ENCODE measurements at regions not wholly inside any gene's neighbourhood (a gene's known extent, or its start where the extent isn't known, plus 50 kb on each side); places are given as distances from the start of the nearest gene placed in this dataset.
A peak's percentile ranks its signal among the peaks of the same experiment; 100 is the strongest.

DNA sequence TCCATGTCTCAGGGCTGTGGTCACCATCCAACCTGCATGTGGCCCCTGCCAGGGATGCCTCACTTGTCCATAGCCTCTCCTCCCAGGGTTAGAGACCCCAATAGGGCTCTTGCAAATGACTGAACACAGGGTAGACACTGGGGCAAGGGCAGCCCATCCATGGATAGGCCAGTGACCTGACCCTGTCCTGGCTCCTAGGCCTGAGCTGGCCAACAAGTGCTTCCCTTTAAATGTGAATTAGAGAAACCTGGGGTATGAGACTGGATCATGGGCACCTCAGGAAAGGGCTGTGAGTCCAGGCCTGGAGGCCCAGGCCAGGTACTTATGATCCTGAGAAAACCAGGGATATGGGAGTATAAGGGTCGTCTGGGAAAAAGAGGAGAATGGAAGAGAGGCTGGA is 64.5 kb downstream of the COPS8 start:
- DNase-seq = no peak

DNA sequence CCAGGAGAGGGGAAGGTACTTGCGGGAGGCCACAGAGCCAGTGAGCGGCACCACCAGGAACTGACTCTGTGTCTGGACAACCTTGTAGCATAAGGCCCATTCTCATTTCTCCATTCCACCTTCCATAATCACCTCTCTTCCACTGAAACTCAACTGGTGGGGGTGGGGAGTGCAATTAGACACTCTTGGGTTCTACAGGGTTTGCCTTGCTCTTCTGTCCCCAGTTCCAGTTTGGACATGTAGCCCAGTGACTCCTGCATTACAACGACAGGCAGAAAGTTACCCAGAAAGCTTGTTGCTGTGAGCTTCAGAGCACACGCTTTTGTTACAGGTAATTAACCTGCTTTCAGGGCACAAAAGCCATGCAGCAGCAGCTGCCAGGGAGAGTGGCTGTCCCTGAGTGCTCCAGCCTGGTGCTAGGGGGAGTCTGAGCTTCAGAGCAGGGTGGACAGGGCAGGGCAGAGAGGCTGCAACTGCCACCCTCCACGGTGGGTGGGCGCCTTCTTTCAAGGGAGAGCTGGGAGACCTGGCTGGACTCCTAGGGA is 65.2 kb downstream of the COPS8 start:
- peak; percentile 77 for DNase-seq

DNA sequence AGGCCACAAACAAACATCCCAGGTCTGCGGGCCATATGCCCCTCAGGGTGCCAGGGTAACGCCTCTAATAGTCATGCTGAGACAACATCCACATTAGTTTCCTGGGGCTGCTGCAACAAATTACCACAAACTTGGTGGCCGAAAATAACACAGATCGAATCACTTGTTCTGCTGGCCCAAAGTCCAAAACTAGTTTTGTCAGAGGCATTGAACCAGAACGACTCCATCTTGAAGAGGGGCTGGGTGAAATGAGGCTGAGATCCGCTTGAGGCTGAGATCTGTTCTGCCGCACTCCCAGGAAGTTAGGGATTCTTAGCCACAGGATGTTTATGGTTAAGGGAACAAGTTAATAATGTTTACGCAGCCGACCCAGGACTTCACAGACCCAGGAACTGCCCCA is 66.7 kb downstream of the COPS8 start:
- DNase-seq = no peak

DNA sequence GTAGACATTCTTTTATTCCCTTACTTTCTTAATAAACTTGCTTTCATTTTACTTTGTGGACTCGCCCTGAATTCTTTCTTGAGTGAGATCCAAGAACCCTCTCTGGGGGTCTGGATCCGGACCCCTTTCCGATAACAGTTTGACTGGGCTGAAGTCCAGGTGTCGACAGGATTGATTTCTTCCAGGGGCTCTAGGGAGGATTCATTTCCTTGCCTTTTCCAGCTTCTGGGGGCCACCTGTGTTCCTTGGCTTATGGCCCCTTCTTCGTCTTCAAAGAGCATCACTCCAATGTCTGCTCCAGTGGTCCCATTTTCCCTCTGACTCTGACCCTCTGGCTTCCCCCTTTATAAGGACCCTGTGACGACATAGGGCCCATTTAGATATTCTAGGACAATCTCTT is 67.5 kb downstream of the COPS8 start:
- DNase-seq = no peak

DNA sequence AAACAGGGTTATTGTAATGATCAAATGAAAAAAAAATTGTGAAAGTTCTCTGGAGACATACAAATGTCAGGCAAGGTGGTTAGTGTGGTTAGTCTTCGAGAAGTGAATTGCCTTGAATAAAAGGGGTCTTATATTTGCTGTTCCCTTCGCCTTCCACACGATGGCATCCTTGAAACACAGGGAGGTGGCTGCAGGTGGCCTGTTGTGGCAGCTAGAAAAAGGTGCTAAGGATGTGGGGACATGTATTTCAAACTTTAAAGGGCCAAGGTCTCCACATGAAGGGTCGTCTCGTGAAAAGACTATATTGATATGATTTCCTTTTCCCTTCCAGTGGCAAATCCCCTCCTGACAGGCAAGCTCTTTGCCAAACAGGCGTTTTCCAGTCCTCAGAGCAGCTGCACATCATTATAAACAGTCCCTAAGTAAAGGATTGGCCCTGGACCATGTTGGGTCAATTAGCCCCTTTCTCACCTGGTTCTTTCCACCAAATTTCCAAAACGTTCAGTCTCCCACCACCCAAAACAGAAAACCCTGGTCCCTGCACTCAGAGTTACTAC is 68.5 kb downstream of the COPS8 start:
- DNase-seq = no peak

DNA sequence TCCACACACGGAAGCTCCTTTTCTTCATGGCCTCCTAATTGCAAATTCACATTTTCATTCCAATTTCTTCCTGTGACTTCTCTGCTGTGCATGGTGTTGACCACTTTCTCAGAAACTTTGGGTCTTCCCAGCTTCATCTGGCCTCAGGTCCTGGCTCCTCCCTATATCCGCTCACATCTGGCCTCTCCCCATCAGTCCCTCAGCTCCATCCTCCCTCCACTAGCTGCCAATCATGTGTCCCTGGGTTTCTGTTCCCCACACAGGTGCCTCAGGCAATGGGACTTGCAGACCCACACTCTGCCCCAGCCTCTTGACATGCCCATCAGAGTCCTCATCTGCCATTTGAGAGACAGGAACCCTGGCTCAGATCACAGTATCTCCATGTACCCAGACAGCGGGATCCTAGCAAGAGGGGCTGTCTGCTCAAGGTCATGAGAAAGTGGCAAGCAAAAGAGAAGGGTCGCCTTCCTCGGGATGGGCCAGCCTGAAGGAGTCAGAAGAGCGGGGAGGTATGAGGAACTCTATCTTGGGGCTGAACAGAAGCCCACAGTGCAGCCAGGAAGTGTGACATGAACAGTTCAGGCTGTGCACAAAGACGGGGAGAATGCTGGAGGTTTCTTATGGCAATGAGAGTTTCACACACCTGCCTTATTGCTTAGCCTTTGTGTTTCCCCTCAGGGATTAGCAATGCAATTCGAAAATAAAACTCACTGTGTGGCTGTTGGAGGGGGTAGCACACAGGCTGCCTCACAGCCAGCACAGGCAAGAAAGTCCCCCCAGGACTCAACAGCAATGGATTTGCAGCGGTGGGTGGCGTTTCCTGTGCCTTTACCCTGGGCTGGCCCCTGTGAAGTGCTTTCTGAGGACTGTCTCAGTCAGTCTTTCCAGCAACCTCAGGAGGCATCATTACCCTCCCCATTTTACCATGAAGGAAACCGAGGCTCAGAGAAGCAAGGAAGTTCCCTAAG is 69.5 kb downstream of the COPS8 start:
- DNase-seq = peak; percentile 51

DNA sequence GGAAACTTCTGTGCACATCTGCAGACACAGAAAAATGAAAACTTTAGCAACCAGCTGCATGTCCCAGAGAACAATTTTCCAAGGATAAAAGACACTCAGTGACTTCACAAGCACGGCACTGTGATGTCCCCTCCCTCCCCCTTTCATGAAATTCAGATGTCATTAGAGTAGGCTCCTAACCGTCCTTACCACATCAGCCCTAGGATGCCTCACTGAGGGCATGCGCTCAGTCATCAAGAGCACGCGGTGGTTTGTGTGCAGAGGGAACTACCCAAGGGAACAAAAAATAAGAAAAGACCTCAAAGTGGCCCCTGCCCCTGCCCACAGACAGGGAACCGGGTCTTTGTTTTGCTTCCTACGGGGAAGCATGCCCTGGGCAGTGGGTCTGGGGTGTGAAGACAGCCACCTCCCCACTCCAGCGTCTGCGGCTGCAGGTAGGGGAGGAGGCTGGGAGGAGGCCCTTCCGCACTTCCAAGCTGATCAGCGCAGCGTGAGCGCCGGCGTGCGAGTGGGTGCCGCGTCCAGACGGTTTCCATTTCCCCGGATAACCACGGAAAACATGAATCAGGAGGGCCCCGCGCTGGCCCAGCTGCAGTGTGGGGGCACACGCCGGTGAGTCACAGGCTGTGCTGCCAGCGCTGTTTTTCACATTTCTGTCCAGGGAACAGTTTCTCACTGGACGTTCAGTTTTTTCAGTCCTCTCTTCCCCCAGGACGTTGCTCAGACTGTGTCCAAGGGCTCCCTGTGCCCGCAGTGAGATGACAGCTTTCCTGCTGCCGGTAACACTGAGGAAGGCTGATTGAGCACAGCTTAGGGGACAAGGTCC is 70.6 kb downstream of the COPS8 start:
- no peak for DNase-seq

DNA sequence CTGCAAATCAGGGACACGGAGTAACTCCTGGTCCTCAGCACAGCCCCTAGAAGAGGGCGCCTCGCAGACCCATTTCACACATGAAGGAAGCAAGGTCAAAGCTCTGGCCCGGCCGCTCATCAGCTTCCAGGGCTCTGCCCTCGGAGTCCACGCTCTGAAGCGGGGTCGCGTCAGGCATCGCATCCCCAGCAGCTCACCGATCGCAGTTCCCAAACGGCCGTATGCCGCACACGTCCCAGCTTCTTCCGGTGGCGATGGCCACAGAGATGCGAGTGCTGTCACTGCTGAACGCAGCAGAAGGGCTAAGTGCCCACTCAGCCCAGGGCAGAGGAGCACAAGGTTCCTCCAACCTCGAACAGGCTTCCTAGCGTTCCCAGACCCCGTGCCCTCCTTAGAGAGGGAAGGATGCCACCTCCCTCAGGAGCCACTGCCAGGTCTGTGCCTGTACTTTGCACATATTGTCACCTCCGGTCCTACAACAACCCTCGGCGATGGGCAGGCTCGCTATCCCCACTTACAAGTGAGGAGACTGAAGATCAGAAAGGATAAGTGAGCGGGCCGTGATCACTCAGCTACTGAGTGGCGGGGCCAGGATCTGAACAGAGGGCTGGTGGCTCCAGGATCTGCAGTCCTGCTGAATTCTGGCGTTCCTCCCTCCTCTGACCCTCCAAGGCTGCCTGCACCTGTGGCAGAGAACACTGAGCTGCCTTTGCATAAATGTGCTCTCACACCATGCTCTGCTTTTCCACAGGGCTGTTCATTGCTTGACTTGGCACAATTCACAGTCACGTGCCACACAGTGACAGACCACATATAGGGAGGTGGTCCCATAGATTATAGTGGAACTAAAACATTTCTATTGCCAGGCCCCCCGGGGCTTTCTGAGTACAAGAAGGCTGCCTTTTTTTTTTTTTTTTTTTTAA is 71.4 kb downstream of the COPS8 start:
- no peak for DNase-seq

DNA sequence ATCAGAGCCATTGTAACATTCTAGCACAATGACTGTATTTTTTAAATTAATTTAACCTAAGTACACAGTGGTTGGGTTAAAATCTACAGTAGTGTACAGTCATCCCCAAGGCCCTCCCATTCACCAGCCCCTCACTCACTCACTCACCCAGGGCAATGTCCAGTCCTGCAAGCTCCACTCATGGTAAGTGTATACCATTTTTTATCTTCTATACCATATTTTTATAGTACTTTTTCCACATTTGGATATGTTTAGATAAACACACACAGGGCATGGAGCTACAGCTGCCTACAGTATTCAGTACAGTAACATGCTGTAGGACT is 72.1 kb downstream of the COPS8 start:
- DNase-seq = no peak

DNA sequence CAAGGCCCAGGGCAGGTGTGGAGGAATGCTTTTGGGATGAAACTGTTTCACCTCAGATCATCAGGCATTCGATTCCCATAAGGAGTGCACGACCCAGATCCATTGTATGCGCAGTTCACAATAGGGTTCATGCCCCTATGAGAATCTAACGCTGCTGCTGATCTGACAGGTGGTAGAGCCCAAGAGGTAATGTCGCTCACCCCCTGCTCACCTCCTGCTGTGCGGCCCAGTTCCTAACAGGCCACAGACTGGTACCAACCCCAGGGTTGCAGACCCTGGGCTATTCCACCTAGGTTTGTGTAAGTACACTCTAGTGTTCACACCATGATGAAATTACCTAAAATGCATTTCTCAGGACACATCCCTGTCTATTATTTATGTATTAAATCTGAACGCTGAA is 72.5 kb downstream of the COPS8 start:
- DNase-seq = no peak

DNA sequence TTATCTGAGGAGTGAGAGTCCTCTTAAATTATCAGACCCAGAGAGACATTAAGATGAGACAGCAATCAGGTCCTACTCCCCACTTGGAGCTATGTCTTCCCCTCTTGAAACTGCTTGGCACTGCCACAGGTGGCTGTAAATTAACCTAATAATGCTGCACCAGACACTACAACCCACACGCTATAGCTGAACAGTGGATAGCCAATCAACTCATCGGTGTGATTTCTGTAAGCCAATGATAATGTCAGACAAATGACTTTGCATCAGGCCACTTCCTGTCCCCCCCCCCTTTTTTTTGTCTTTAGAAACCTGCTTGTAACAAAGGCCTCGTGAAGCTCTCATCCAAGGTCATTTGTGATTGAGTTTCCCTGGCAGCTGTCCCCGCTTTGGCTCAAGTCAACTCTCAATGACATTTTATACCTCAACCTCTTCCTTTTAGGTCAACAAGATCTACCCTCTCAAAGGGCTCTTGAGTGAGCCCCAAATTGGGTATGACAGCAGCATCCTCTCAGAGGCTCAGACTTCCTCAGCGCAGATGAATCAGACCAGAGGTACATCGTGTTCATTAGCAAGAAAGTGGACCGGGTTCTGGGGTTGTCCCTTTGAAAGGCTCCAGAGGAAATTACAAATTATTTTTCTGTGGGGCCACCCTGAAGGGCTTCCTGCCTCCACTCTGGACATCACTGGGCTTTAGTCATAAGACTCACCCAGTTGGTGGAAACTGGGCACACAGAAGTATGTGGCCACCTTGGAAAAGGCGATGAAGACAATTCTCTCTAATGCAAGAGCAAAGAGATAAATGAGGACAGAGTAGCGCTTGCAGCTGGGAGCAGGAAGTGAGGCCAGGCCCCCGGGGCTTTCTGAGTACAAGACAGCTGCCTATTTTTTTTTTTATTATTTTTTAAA is 73.6 kb downstream of the COPS8 start:
- DNase-seq = peak; percentile 27

DNA sequence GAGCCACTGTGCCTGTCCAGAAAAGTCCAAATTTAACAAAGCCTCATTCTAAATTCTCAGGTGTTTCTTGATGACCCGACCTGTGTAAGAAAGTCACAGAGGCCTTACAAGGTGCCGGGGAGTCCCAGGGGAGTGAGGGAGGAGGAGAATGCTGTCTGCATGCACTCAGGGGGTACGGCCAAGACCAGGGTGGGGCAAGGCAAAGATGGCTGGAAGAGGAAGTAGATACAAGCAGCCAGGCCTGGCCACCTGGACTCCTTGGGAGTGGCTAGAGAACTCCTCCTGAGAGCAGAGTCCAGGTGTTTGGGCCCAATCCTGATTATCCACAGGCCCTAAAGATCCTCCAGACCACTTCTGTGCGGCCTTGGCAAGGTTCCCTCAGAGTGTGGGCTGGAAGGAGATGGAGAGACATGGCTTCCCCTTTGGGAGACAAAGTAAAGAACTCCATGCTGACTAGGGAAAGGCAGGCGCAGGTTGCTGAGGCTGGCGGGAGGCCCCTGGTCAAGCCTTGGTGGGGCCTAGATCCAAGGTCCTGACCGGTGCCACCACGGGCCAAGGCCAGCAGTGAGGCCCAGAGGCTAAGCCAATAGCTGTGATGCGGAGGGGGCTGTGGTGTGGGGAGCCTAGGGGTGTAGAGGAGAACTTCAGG is 74.7 kb downstream of the COPS8 start:
- no peak for DNase-seq

DNA sequence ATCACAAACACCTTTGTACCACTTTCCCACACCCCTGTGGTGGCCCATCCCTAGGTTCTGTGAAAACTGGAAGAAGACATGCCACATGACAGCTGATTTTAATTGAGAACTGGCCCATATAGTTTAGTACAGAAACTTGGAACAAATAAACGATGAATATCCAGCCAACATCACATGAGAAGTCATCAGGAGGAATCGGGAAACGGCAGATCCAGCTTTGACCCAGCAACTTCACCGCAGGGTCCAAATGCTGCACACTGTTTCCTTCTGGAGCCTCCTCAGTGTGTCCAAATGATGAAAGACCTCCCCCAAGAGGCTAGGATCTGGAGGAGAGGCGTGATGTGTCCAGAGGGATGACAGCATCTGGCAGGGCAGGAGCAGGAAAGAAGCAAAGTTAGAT is 75.5 kb downstream of the COPS8 start:
- no peak for DNase-seq

DNA sequence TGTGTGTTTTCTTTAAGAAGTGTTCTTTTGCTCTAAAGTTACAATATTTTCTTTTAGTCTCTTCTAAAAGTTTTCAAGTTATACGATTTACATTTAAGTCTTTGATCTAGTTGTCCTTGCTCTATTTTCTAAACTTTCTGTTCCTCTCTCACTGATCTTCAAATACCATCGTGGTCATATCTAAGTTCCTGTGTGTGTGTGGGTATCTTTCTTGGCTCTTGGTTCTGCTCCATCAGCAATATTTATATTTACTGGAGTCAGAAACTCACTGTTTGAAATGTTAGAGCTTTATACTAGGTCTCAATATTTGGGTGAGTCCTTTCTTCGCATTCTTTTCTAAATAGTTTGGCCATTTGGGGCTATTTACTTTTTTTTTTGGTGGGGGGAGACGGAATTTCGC is 77.3 kb downstream of the COPS8 start:
- DNase-seq = no peak

DNA sequence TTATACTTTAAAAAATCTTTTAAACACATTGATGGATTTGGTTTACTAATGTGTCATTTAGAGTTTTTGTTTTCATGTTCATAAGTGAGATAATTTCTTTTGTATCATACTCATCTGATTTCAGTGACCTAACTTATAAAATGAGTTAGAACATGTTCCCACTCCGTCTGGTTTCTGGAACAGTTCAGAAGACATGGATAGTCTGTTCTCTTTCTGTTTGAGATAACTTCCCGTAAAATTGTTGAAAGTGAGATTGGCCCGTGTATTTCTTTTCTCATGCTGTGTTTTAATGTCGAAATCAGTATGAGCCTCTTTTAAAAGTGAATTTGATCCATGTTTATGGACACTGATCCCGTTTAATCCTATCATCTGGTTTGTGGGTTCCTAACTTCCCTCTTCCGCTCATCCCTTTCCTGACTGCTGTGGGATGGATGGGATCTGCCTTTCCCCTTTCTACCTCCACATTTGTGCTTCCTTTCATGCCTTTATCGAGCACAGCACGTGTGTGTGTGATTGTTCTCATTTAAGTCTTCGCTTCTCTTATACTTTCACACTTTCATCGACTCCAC is 78.9 kb downstream of the COPS8 start:
- no peak for DNase-seq

DNA sequence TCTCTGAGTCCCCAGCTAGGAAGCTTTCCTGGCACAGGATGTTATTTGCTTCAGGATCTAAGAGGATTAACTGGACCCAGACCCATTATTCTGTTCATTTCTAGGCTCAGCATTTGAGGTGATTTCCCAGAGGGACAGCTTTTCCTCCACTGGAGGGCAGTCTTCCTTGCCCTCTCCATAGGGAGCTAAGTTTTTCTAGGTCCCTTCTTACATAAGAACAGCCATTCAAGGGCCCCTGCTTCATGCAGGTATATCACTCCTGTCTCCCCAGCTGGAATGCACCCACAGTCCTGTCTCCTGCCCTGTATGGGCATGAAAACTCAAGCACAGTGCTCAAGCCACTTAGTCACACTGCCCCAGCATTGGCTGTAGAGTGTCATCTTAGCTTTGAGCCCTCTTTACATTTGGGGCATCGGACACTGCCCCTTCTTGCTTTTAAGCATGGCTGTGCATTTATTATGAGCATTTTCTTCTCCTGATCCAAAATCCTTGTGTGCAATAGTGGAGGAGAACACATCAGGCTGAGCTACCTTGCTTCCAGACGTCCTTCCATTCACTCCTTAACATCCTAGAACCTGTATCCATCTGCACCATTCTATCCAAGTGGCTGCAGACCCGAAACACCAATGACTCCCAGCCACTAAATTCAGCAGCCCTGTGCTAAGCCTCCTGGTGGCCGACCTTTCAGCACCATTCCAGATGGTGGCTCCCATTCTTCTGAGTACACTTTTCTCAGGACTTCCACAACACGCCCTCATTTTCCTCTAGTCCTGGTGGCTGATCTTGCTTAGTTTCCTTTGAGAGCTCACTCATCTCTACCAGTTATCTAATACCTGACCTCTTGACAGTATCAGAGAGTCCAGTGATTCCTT is 80.0 kb downstream of the COPS8 start:
- no peak for DNase-seq

DNA sequence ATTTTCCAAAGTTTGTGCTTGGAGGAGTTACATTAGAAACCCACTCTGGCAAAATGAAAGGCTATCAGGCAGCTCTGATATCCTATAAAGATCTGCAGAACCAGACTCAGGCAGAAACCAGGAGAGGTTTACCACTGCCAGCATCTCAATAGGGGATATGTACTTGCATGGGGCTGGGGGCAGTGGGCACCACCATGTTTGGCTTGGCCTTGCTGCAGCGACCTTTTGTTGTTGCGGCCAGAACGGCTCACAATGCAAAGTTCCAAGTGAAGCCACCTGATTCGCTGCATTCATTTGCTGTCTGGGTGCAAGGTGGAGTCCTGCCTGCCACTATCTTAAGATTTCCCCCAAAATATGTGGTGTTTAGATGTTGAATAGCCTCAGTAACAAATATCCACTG is 81.3 kb downstream of the COPS8 start:
- DNase-seq = no peak

DNA sequence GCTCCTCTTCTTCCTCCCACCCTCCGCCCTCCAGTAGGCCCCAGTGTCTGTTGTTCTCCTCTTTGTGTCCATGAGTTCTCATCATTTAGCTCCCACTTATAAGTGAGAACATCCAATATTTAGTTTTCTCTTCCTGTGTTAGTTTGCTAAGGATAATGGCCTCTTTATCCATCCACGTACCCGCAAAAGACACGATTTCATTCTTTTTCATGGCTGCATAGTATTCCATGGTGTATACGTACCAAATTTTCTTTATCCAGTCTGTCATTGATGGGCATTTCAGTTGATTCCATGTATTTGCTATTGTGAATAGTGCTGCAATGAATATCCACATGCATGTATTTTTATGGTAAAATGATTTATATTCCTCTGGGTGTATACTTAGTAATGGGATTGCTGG is 82.2 kb downstream of the COPS8 start:
- DNase-seq = no peak

DNA sequence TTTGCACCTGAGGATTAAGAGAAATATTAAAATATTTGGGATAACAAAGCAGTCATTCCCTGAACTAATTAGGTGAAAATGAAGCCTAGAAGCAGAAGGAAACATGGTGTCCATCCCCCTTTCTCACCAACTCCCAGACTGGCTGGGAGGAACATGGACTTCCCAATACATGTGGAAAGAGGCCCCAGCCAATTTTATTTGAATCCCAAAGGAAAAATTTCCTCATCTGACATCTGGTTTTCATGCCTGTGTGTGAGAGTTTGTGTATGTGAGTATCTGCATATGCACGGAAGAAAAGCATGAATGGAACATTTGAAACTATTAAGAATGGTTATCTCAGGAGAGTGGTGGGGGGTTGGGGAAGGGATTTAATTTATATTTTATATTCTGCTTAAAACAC is 84.3 kb downstream of the COPS8 start:
- no peak for DNase-seq

All from NCI-H1436 (cell line).